ENCODE measurements at regions not wholly inside any gene's neighbourhood (a gene's known extent, or its start where the extent isn't known, plus 50 kb on each side); places are given as distances from the start of the nearest gene placed in this dataset.
"Not testable (repeated sequence)": the region's sequence is repeated elsewhere in the genome, so short reads cannot be mapped to it uniquely, and the experiment has no call there.

DNA sequence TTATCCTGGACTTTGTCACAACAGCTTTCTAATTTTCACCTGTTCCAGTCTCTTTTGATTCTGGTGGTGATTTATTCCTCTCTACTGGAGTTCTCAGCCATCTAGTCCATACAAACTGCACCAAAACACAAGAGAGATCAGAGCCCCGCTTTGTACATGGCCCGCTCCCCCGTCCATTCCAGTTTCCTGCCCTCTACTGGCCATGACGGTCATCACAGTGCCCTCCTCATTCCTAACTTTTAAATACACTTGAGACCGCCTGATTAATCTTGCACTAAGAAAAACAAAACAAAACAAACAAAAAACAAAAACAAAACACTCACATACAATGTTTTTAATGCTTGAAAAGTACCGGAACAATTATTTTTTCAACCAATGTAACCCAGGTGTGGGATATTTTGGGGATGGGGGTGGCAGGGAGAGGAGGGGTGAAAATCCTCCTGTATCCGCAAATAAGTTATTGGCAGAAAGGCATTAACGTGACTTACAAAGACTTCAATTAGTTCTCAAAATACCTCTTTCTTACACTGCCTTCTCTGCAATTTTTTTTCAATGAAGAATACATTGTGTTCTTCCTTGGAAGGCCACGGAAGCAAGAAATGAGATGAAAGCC lies 84.8 kb upstream of the PAM start:
- peak; percentile 49 for DNase-seq (ENCODE audit: low spot score)
- no peak overlapping the region for H3K27ac ChIP-seq
- CTCF ChIA-PET, result no interaction called here
- TF ChIP-seq, protein P1, sequence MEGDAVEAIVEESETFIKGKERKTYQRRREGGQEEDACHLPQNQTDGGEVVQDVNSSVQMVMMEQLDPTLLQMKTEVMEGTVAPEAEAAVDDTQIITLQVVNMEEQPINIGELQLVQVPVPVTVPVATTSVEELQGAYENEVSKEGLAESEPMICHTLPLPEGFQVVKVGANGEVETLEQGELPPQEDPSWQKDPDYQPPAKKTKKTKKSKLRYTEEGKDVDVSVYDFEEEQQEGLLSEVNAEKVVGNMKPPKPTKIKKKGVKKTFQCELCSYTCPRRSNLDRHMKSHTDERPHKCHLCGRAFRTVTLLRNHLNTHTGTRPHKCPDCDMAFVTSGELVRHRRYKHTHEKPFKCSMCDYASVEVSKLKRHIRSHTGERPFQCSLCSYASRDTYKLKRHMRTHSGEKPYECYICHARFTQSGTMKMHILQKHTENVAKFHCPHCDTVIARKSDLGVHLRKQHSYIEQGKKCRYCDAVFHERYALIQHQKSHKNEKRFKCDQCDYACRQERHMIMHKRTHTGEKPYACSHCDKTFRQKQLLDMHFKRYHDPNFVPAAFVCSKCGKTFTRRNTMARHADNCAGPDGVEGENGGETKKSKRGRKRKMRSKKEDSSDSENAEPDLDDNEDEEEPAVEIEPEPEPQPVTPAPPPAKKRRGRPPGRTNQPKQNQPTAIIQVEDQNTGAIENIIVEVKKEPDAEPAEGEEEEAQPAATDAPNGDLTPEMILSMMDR (conservative IDR thresholded peaks at IDR 0.05; ENCODE audit: low read depth), result peak; percentile 40
- POLR2A ChIA-PET (ENCODE audit: low non-redundant PET), result no interaction called here

GRCh38 chr5:102671033-102671734 lies 83.9 kb upstream of the PAM start:
- CTCF ChIA-PET, result interaction anchor here (0.6 kb wide), 1 partner anchor 349 kb away, joined by 4 read pairs; no protein-coding TSS in a partner anchor
- DNase-seq (ENCODE audit: low spot score); POLR2A ChIA-PET (ENCODE audit: low non-redundant PET); H3K27ac ChIP-seq: not testable (repeated sequence)

DNA sequence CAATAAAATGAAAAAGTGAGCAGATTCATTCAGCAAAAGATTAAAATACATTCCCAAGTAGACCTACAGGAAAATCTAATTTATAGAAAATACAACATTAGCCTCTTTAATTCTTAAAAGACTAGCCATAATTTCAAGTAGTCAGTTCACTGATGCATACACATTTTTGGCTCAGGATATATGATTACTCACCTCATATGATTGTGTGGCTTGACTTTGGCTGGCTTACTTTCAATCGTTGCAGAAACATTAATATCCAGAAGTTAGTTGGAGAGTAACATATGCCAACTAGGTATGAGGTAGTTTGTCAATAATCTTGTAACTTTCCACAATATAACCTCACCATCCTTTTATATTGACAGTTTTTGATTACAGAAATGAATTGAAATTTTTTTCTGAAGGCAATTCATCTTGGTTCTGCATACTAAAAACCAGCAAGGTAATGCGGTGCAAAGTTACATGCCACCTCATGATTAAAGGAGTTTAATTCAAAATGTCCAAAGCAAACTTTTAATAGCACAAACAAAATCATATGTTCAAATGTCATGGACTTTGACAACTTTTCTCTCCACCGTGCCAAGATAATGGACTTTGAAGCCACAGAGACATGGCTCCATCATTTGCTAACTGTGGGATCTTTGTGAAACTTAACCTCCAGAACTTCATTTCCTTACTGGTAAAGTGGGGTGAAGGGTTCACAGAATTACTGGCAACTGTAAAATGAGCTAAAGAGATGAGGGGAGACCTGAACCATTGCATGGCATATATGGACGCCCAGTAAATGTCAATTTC lies 76.6 kb upstream of the PAM start:
- TF ChIP-seq, protein P1 (conservative IDR thresholded peaks at IDR 0.05; ENCODE audit: low read depth), result no peak
- ChIA-PET POLR2A (ENCODE audit: low non-redundant PET) (no interaction called here), CTCF (no interaction called here)
- H3K27ac ChIP-seq, result no peak overlapping the region
- peak; percentile 28 for DNase-seq (ENCODE audit: low spot score)

GRCh38 chr5:102681403-102681983 lies 73.6 kb upstream of the PAM start:
- peak; percentile 68 for DNase-seq (ENCODE audit: low spot score)
- TF ChIP-seq, protein P1 (conservative IDR thresholded peaks at IDR 0.05; ENCODE audit: low read depth), result peak; percentile 80
- ChIA-PET POLR2A (ENCODE audit: low non-redundant PET) (no interaction called here), CTCF (interaction anchor here (0.5 to 1.5 kb wide), 26 partner anchors 11 to 1350 kb away, joined by 3 to 12 read pairs (median 3); no protein-coding TSS in a partner anchor)
- no peak overlapping the region for H3K27ac ChIP-seq

DNA sequence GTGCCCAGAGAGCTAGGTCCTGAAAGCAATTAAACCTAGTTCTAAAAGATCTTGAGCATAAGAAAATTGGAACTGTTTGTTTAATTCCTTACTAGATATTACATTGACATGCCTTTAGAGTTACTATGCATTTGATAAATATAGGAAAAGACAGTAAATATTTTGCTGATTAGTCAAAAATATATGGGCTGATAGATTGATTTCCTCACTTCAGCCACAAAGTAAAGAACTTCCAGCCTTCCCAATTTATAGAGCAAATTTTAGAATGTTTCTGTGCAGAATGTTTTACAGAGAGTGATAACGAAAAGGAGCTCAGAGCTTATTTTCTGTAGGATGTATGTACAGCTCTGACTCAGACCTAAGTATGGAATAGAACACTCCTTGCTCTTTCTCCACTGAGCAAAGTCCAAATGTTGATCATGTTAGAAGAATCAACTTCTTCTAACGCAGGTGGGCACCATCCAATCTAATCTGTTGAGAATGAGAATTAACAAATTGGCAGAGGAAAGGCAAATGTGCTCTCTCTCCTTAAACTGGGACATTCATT lies 72.9 kb upstream of the PAM start:
- H3K27ac ChIP-seq, result no peak overlapping the region
- no peak for DNase-seq (ENCODE audit: low spot score)
- TF ChIP-seq, protein P1 (conservative IDR thresholded peaks at IDR 0.05; ENCODE audit: low read depth), result no peak
- POLR2A ChIA-PET (ENCODE audit: low non-redundant PET), result no interaction called here
- CTCF ChIA-PET, result interaction anchor here (0.6 to 1.5 kb wide), 16 partner anchors 17 to 1351 kb away, joined by 3 to 12 read pairs (median 4); no protein-coding TSS in a partner anchor

DNA sequence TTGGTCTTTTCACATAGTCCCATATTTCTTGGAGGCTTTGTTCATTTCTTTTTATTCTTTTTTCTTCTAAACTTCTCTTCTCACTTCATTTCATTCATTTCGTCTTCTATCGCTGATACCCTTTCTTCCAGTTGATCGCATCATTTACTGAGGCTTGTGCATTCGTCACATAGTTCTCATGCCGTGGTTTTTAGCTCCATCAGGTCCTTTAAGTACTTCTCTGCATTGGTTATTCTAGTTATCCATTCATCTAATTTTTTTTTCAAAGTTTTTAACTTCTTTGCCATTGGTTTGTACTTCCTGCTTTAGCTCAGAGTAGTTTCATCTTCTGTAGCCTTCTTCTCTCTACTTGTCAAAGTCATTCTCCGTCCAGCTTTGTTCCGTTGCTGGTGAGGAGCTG lies 67.0 kb upstream of the PAM start:
- DNase-seq (ENCODE audit: low spot score); H3K27ac ChIP-seq; POLR2A ChIA-PET (ENCODE audit: low non-redundant PET); CTCF ChIA-PET: not testable (repeated sequence)

DNA sequence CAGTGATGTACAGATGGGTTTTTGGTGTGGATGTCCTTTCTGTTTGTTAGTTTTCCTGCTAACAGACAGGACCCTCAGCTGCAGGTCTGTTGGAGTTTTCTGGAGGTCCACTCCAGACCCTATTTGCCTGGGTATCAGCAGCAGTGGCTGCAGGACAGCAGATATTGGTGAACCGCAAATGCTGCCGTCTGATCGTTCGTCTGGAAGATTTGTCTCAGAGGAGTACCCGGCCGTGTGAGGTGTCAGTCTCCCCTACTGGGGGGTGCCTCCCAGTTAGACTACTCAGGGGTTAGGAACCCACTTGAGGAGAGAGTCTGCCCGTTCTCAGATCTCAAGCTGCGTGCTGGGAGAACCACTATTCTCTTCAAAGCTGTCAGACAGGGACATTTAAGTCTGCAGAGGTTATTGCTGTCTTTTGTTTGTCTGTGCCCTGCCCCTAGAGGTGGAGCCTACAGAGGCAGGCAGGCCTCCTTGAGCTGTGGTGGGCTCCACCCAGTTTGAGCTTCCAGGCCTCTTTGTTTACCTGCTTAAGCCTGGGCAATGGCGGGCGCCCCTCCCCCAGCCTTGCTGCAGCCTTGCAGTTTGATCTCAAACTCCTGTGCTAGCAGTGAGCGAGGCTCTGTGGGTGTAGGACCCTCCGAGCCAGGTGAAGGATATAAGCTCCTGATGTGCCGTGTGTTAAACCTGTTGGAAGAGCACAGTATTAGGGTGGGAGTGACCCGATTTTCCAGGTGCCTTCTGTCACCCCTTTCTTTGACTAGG lies 66.3 kb upstream of the PAM start:
- DNase-seq (ENCODE audit: low spot score); POLR2A ChIA-PET (ENCODE audit: low non-redundant PET): not testable (repeated sequence)

More for the DNA sequence above, 66.3 kb upstream of the PAM start:
- H3K27ac ChIP-seq, CTCF ChIA-PET: not testable (repeated sequence)

Data from RWPE1 (cell line).